ENCODE measurements at regions not wholly inside any gene's neighbourhood (a gene's known extent, or its start where the extent isn't known, plus 50 kb on each side); places are given as distances from the start of the nearest gene placed in this dataset.
"Not testable (repeated sequence)": the region's sequence is repeated elsewhere in the genome, so short reads cannot be mapped to it uniquely, and the experiment has no call there.

GRCh38 chr5:155529362-155529761, 515.8 kb downstream of the KIF4B start:
- DNase-seq, result no peak

- DNase-seq, result no peak
Measured at GRCh38 chr5:155530046-155530445, 516.5 kb downstream of the KIF4B start.

- no peak for DNase-seq
Measured at GRCh38 chr5:155532621-155533311, 519.2 kb downstream of the KIF4B start.

GRCh38 chr5:155540000-155540595, 526.5 kb downstream of the KIF4B start:
- peak; percentile 74 for DNase-seq

GRCh38 chr5:155546075-155546474, 532.5 kb downstream of the KIF4B start:
- DNase-seq, result peak; percentile 30

GRCh38 chr5:155554500-155554899, 540.9 kb downstream of the KIF4B start:
- no peak for DNase-seq

GRCh38 chr5:155556222-155556621, 542.7 kb downstream of the KIF4B start:
- DNase-seq, result no peak

- DNase-seq, result no peak
Measured at GRCh38 chr5:155556700-155557099, 543.1 kb downstream of the KIF4B start.

- DNase-seq, result peak; percentile 41
Measured at GRCh38 chr5:155562158-155562557, 548.6 kb downstream of the KIF4B start.

- no peak for DNase-seq
Measured at GRCh38 chr5:155564541-155564940, 551.0 kb downstream of the KIF4B start.

- no peak for DNase-seq
Measured at GRCh38 chr5:155575861-155576260, 562.3 kb downstream of the KIF4B start.

- DNase-seq, result not testable (repeated sequence)
Measured at GRCh38 chr5:155586808-155587207, 573.3 kb downstream of the KIF4B start.

- no peak for DNase-seq
Measured at GRCh38 chr5:155587458-155587857, 573.9 kb downstream of the KIF4B start.

- DNase-seq, result no peak
Measured at GRCh38 chr5:155591273-155591672, 577.7 kb downstream of the KIF4B start.

GRCh38 chr5:155594270-155594669, 580.7 kb downstream of the KIF4B start:
- DNase-seq, result no peak

- DNase-seq, result no peak
Measured at GRCh38 chr5:155595791-155596190, 582.2 kb downstream of the KIF4B start.

GRCh38 chr5:155598552-155598951, 585.0 kb downstream of the KIF4B start:
- no peak for DNase-seq

GRCh38 chr5:155605920-155606319, 592.4 kb downstream of the KIF4B start:
- DNase-seq, result peak; percentile 59

- DNase-seq, result no peak
Measured at GRCh38 chr5:155616779-155617392, 603.3 kb downstream of the KIF4B start.

- DNase-seq, result no peak
Measured at GRCh38 chr5:155619688-155620087, 606.1 kb downstream of the KIF4B start.

GRCh38 chr5:155620821-155621410, 607.4 kb downstream of the KIF4B start:
- no peak for DNase-seq

- no peak for DNase-seq
Measured at GRCh38 chr5:155624597-155625241, 611.2 kb downstream of the KIF4B start.

GRCh38 chr5:155625315-155625714, 611.8 kb downstream of the KIF4B start:
- DNase-seq, result no peak
